GM18907 (cell line): ENCODE measurements at regions not wholly inside any gene's neighbourhood (a gene's known extent, or its start where the extent isn't known, plus 50 kb on each side); places are given as distances from the start of the nearest gene placed in this dataset.
A peak's percentile ranks its signal among the peaks of the same experiment; 100 is the strongest.

ENCODE experiments used
- ATAC-seq: cut with Tn5 transposase; IDR thresholded peaks from one replicate; pipeline ENCODE4 v1.9.1; 2021; ENCODE audit warnings: mild to moderate bottlenecking, moderate library complexity; ENCODE audit not compliant: unreplicated experiment

DNA sequence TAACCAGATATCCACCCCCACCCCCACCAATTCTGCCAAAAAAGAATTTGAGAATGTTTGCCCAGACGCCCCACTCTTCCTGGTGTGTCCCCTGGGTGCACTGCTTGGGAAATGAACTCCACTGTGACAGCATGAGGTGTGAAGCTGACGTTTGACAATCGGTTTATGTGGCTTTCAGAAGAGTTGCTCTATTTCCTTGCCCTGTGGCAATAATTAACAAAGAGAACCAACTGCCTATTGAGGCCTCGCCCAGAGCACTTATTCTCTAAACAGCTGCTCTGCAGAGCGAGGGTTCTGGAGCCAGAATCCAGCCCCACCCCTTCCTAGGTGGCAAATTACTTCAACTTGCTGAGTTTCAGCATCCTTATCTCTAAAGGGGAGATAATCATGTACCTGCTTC lies 115.8 kb upstream of the SIX3 start:
- peak; percentile 86 for ATAC-seq

DNA sequence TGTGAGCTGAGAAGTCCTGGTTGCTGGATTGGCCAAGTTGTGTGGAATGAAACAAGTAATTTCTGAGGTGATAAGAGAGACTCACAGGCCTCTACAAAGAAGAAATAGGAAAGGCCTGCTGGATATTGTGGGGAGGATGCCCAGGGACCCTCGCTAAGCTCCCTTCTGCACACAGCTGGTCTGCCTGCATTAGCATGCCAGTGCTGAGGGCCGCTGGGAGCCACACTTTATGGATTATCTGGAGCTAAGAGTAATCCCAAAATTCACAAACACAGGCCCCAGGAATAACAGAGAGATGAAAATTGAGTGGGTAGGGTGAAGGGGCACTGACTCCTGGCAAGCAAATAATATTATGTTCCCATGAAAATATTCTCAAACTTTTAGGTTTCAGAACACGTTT lies 114.9 kb upstream of the SIX3 start:
- ATAC-seq: no peak

DNA sequence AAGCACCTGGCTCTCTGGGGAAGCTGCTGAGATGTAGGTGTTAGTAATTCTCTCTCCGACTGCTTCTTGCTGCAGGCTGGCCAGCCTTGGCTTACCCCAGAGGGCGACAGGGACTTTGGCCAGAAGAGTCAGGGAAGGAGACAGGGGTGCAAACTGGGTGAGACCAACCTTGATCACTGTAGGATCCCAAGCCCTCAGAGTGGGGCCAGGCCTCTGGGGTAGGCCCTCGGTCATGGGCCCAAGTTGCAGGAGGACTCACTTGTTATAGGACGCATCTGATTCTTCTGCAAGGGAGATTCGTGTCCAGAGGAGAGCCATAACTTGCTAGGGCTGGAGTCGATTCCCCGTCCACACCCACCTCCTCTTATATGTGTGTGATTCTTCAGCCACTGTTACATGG lies 111.7 kb upstream of the SIX3 start:
- no peak for ATAC-seq

DNA sequence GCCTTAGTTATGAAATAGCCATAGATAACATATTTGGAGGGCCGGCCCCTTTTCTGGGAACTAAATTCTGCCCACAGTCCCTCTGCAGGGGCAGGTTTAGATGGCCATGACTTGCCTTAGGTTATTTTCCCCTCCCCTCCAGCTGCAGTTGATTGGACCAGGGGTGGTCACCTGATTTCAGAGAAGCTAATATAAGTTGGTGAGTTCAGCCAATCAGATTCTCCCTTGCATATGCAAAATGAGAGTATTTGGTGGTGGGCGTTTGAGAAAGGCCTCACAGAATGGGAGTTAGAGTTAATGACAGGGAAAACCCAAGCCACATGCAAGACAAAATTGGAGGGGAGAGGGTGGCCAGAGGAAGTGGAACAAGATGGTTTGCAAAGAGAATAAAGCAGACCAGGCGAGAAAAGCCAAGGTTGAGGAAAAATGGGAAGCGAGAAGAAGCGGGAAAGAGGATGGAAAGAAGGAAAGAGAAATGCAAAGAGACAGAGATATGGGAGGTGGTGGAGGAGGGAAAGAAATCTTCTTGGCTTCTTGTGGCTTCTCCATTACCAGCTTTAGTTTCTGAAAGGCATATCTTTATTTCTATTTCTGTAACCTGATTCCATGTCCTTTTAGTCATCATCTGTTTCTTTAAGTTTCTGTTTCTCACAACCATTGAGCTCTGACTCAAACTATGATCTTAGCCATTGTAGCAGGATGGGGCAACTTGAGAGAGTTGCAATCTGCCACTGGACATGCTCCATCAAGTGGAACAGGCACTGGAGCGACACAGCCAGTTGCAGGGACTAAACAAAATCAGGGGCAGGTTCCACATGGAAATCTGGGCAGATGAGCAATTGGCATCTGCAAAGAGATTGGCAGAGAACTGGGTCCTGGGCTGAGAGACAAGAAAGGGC lies 108.1 kb upstream of the SIX3 start:
- peak; percentile 58 for ATAC-seq

DNA sequence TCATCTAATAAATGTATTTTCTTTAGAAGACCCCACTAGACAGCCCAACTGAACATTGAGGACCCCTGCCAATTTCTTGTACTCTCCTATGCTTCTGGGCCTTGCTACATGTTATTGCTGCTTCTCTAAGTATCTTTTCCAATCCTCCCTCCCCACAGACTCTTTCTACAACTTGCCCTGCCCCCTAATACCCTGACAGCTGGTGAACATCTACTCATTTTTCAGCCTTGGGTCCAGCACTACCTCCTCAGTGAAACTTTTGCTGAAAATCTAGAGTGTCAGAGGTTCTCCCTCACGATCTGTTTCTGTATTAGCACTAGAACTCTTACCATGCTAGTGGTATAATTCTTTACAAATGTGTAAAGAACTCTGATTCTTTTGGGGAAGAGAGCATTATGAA lies 106.8 kb upstream of the SIX3 start:
- no peak for ATAC-seq

DNA sequence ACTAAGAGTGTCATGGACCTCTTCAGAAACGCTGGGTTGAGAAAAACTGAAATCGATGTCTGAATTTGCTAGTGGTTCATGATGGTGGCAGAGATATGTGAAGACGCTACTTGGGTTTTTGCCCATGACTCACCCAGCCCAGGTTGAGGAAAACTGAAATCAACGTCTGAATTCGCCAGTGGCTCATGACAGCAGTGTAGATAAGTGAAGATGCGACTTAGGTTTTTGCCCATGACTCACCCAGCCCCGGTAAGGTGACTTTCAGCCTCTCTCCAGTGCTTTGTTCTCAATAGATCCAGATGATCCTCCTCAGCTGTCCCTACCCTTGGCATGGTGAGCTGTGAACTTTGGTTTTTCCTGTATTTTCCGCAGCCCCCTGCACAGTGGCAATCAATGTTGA lies 105.3 kb upstream of the SIX3 start:
- peak; percentile 46 for ATAC-seq

DNA sequence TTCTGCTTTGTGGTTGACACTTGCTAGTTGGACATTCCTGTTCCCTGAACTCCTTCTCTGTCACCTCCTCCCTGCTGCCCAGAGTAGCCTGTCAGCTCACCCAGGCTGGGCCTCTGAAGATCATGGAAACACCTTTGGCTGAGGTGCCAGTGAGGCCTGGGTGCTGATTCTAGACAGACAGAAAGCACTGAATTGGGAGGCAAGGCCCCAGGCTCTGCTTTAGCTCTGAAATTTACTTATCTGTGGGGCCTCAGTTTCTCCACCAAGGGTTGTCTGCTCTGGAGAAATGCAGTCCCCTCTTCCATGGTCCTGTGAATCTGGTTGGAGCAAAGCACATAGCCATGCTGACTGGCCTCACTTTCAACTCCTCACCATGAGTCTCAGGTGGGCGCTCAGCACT lies 104.6 kb upstream of the SIX3 start:
- ATAC-seq: no peak

DNA sequence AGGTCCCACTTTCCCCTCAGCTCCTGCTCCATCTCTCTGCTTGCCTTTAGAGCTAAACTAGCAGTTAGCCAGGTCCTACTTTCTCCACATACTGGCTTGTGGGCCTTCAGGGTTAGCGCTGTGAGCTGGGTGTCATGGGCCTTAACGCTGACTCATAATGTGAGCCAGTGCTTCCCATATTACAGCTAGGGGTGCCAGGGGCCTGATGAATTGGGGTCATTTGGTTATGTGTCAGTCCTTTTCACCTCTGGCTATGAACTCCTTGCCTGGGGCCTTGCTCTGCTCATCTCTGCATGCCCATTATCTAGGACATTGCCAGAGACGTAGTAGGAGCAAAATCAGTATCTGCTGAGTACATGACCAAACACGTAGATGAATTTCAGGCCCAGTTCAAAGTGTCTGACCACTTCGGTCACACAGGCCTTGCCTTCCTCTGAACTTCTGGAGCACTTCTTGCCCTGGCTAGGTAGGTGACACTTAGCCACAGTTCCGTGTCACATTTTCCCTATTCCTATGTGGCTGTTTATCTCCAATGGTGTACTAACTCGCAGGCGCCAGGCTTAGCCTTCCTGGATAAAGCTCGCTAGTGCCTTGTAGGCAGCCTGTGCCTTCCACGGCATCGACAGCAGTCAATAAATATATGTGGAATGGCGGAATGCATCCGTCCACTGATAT lies 103.2 kb upstream of the SIX3 start:
- ATAC-seq: no peak

DNA sequence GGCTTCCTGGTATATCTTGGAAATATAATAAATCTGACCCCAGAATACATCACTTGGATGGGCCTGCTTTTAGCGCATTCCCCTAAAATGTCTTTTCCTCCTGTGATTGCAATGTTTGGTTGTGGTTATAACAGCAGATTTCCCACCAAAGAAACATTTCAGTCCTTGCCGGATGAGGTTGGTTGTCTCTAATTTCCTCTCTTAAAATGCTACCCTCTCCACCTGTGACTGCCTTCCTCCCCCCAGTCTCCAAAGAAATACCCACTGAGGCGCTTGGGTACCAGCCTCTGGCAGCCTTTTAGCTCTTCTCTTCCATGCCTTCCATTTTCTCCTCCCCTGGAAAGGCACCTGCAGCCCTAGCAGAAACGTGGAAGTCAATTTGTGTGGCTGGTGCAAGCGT lies 102.1 kb upstream of the SIX3 start:
- no peak for ATAC-seq

DNA sequence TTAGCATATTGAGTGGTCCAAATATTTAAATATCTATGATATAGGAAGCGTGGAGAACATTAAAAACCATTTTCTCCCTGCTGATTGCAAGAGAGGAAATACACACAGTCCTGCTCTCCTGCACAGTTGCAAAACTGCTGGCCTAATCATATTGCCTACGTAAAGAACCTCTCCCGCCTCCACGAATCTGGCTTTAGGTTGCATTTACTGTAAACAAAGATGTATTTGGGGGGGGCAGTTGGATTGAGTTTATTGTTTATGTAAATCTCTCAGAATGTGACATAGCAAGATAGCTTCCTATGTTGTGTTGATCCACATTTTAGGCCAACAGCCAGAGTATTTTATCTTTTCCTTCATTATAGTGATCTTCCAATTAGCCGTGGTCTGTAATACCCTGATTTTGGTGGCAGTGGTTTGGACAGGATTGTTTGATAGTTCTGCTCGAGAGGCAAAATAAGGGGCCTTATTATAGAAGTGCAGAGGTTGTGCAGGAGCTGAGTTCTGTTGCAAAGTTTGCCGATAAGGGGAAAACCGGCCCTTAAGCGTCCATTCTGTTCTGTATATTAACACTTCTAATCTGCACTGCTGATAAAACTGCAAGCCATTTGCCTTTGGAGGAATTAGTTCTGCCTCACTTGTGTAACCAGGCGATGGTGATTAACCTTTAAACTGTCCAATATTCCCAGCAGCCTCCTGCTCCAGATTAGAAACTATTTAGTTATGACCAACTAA lies 101.6 kb upstream of the SIX3 start:
- ATAC-seq: no peak

DNA sequence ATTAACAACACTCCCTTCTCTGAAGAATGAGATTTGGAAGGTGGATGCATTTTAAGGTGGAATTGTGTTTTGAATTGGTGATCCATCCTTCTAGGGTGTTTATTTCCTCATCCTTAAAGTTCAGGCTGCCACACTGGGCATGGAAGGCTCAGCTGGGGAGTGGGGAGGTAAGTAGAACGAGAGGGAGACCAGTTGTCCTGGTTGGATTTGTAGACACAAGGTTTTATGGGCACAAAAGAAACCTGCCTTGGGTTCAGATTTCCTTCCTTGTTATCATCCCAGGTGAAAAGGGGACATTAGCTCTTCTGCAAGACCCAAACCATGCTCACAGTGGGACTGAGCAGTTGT lies 101.0 kb upstream of the SIX3 start:
- no peak for ATAC-seq

DNA sequence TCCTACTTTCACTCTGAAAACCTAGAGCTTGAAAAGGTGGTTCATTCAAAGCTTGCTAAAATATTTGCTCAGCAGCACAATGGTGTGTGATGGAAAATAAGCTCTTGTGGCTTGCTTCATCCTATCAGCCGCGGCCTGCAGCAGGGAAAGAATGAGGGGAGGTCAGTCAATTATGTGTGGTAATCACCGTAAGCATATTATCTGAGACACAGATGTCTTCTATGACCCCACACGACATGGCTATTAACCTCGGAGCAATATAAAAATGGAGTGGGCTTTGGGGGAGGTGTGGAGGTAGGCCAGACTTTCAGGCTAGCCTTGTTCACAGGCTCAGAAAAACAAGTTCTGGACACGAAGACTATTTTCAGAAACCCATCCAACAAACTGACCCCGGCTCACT lies 98.4 kb upstream of the SIX3 start:
- no peak for ATAC-seq

DNA sequence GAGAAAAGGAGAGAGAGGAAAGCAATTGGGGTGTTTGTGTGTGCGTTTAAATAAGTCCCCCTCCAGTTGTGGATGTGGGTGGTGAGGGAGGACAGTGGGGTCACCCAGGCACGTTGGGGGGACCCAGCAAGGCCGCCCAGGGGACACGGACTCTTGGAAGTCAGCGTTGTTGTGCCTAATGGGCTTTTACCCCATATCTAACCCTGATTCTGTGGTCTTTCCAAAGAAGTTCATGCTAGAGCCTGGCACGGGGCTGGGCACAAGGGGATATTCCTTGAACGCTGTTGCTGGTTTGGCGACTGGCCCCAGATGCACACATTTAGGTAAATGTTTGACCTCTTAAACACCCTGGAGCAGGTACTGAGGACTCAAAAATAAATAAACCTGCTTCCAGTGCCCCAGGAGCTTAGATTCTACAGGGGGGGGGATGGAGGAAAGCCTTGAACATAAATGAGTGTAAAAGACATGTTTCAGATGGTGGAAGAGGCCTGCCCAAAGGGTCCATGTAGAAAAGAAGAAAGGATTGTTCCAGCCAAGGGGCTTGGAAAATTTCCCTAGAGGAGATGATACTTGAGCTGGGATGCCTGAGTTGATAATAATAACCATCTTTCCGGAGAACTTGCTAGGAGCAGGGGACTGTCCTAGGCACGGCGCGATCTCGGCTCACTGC lies 97.7 kb upstream of the SIX3 start:
- no peak for ATAC-seq

DNA sequence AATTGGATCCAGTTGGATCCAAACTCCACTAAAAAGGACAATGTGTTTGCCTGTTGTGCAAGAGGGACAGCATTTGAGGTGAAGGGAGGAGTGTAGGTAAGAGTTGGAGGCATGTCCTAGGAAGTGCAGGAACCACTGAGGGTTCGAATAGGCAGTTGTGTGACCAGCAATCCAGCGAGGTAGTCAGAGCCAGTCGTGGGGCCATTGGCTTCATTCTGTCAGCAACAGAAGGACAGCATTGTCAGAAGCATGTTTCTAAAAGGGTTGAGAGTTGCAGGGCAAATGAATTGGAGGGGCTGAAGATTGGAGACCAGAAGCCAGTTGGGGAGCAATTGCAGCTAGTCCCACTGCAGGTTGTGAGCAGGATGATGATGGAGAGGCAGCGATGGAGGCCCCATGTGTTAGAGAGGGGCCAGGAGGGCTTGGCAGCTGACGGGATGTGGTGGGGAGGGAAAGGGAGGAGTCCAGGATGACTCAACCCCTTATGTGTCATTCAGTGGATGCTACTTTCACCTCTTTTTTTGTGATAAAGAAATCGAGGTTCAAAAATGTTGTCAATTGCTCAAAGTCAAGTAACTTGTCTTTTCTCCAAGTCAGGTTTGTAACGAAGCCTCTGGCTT lies 96.7 kb upstream of the SIX3 start:
- ATAC-seq: no peak

DNA sequence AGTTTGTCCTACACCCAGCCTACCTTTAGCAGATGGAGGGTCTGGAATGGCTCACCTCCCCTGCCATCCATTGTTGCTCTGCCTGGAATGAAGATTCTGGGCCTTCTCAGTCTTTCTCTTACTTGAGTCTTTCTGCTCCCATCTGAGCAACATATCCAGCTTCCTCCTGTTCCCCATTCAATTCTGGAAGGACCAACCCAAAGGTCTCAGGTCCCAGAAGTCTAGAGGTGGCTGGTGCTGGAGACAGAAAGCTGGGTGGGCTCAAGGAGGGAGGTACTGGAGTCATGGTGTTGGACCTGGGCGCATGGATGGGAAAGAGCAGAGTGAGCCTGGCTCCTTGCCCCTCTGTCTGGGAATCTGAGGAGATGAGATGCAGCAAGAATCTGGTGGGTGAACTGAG lies 93.5 kb upstream of the SIX3 start:
- no peak for ATAC-seq

DNA sequence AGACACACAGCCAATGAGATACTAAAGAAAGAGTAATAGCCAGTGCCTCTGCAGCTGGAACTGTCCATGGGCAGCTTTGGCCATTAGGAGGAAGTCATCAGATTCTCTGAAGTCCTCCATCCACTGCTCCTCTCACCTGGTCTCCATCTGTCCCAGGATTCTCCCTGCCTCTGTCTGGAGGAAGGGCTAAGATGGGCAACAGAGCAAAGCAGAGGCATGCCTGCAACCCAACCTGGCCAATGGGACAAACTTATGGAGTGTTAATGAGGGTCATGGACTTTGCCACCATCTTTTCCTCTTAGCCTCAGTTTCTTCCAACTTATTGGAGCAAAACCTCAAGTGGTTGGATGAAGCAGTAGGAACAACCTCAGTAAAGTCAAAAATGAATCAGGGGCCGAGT lies 91.5 kb upstream of the SIX3 start:
- ATAC-seq: no peak

DNA sequence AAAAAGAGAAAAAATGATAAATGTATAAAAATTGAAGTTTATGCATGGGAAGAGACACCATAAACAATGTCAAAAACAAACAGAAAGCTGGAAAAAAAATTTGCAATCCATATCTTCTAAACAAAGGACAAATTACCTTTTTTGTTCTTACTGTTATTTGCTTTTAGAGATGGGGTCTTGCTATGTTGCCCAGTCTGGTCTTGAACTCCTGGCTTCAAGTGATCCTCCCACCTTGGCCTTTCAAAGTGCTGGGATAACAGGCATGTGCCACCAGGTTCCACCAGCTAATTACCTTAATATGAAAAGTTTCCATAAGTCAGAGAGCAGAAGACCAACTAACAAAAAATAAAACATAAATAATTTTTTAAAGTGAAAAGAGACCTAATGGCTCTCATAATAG lies 90.0 kb upstream of the SIX3 start:
- ATAC-seq: no peak

DNA sequence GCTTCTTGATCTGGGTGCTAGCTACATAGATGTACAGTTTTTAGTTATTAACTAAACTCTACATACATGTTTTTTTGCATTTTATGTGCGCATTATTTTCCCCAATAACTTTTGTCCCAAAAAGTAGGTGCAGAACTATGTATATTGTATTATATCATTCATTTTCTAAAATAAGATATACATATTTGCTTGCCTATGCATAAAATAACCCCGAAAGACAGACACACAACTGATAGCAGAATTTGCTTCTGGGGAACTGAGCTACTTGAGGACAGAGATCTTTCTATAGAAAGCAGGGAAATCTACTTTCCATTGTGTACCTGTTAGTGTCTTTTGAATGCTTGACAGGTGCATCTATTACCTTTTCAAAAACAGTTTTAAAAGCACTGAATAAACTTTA lies 88.9 kb upstream of the SIX3 start:
- ATAC-seq: no peak

DNA sequence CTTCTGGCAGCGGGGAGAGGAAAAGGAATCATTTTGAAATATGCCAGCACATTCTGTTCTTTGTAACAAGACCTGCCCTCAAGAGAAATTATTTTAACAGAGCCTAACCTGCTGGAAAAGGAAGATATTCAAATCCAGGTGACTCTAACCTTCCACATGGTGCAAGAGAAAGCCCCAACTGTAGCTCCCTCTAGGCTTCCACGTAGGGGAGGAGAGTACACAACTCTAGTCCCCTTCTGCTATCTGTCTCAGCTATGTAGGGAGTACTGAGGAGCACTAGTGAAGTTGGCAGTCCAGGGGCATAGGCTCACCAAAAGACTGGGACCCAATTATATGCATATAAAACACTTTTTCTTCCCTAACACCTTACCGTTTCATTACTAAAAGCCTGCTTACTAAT lies 82.2 kb upstream of the SIX3 start:
- ATAC-seq: no peak

DNA sequence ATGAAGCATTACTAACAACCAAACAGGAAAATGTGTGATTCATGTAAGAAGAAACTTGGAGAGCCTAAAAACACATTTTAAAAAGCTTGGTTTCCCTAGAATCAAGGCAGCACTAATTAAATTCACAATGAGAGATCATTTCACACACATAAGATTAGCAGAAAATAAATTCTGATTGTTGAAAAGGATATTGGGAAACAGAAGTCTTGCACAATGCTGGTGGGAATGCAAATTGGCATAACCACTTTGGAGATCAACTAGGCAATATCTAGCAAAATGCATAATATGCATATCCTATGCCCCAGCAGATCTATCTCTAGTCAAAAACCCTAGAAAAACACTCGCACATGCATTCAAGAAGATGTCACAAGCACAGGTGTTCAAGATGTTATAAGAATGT lies 75.3 kb upstream of the SIX3 start:
- no peak for ATAC-seq

DNA sequence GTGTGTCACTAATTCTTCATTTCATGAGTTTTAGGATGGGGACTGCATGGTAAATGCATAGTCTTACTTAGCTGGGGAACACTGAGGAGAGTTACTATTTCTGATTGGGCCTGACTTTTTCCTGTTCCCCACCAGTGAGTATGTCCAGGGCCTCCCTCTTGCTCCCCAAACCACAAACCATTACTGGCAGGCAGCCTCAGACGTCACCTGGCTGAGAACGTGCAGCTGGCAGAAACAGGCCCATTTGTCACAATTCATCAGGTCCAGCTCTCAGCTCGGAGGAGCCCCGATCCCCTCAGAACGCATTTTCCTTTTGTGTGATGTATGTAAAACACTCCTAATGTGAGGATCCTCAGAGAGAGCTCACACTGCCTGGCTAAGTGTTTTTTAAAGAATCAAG lies 71.7 kb upstream of the SIX3 start:
- ATAC-seq: no peak
